ENCODE measurements at regions not wholly inside any gene's neighbourhood (a gene's known extent, or its start where the extent isn't known, plus 50 kb on each side); places are given as distances from the start of the nearest gene placed in this dataset.

DNA sequence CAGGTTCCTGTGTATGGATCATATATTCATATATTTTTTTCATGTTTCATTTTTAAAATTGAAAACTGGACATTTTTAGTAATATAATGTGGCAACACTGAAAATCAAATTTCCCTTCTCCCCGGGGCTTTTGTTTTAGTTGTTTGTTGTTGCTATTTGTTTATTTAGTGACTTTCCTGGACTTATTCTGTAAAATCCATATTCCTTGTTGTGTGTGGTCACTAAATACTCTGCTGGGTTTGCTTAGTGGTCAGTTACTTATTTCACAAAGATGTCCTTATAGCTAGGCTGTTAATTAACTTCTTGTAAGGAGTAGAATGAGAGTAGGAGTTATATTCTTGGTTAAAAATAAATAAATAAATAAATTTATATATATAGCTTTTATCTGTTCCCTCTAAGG, 121.6 kb upstream of the MED13L start:
- Histone ChIP-seq H3K27me3 (ENCODE audit: control insufficient read depth, insufficient read depth, low read length) (no peaks in the 10 kb centered on the region), H3K4me3 (ENCODE audit: low read depth, low read length) (no peak overlapping the region), H3K36me3 (ENCODE audit: control insufficient read depth, insufficient read depth, low read length) (no peaks in the 10 kb centered on the region)
- ChIA-PET POLR2A (no interaction called here), CTCF (no interaction called here)
- TF ChIP-seq, protein P1, sequence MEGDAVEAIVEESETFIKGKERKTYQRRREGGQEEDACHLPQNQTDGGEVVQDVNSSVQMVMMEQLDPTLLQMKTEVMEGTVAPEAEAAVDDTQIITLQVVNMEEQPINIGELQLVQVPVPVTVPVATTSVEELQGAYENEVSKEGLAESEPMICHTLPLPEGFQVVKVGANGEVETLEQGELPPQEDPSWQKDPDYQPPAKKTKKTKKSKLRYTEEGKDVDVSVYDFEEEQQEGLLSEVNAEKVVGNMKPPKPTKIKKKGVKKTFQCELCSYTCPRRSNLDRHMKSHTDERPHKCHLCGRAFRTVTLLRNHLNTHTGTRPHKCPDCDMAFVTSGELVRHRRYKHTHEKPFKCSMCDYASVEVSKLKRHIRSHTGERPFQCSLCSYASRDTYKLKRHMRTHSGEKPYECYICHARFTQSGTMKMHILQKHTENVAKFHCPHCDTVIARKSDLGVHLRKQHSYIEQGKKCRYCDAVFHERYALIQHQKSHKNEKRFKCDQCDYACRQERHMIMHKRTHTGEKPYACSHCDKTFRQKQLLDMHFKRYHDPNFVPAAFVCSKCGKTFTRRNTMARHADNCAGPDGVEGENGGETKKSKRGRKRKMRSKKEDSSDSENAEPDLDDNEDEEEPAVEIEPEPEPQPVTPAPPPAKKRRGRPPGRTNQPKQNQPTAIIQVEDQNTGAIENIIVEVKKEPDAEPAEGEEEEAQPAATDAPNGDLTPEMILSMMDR (IDR thresholded peaks at IDR 0.05; ENCODE audit: insufficient read depth, low read depth, low read length) = no peak
- DNase-seq (ENCODE audit: low read depth) = no peak

DNA sequence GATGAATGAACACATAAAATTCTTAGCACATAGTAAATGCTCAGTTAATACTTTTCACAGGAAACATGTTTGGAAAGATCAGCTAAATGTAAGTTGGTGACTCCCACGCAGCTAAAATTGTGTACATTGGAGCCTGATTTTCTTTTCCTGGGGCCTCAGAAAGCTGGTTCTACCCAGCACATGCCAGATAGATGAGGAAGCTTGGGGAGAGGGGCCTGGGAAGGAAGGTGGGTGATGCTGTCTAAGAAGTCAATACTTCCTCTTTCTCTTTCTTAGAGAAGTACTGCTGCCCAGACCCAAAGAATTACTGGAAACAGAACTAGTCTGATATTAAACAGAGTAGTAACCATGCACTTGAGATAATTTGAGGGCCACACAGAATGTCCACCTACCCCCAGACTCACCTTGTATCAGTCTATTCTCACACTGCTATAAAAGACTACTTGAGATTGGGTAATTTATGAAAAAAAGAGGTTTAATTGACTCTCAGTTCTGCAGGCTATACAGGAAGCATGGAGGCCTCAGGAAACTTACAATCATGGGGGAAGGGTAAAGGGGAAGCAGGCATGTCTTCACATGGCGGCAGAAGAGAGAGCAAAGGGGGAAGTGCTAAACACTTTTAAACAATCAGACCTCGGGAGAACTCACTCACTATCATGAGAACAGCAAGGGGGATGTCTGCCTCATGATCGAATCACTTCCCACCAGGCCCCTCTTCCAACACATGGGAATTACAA, 123.3 kb upstream of the MED13L start:
- CTCF ChIA-PET = no interaction called here
- POLR2A ChIA-PET = no interaction called here
- Histone ChIP-seq H3K36me3 (ENCODE audit: control insufficient read depth, insufficient read depth, low read length) (no peaks in the 10 kb centered on the region), H3K4me3 (ENCODE audit: low read depth, low read length) (no peak overlapping the region), H3K27me3 (ENCODE audit: control insufficient read depth, insufficient read depth, low read length) (no peaks in the 10 kb centered on the region)
- no peak for DNase-seq (ENCODE audit: low read depth)
- TF ChIP-seq, protein P1 (IDR thresholded peaks at IDR 0.05; ENCODE audit: insufficient read depth, low read depth, low read length) = no peak

DNA sequence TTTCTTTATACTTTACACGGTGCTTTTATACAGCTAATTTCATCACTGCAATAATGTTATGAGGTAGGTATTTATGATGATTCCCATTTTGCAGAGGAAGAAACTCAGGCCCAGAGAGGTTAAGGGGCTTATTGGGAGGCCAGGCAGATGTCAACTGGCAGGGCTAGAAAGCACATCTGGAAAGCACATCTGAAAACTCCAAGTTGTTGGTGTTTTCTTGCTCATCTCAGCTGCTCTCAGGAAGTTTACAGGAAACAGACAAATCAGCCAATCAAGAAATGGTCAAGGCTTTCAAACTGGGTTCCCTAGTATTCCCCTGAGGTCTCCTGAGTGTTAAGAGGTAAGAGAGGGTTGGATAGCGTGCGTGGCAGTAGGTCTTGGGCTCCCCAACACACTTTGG, 124.1 kb upstream of the MED13L start:
- Histone ChIP-seq H3K4me3 (ENCODE audit: low read depth, low read length) (no peak overlapping the region), H3K27me3 (ENCODE audit: control insufficient read depth, insufficient read depth, low read length) (no peaks in the 10 kb centered on the region), H3K36me3 (ENCODE audit: control insufficient read depth, insufficient read depth, low read length) (no peaks in the 10 kb centered on the region)
- DNase-seq (ENCODE audit: low read depth) = no peak
- ChIA-PET CTCF (no interaction called here), POLR2A (no interaction called here)
- TF ChIP-seq, protein P1 (IDR thresholded peaks at IDR 0.05; ENCODE audit: insufficient read depth, low read depth, low read length) = no peak

DNA sequence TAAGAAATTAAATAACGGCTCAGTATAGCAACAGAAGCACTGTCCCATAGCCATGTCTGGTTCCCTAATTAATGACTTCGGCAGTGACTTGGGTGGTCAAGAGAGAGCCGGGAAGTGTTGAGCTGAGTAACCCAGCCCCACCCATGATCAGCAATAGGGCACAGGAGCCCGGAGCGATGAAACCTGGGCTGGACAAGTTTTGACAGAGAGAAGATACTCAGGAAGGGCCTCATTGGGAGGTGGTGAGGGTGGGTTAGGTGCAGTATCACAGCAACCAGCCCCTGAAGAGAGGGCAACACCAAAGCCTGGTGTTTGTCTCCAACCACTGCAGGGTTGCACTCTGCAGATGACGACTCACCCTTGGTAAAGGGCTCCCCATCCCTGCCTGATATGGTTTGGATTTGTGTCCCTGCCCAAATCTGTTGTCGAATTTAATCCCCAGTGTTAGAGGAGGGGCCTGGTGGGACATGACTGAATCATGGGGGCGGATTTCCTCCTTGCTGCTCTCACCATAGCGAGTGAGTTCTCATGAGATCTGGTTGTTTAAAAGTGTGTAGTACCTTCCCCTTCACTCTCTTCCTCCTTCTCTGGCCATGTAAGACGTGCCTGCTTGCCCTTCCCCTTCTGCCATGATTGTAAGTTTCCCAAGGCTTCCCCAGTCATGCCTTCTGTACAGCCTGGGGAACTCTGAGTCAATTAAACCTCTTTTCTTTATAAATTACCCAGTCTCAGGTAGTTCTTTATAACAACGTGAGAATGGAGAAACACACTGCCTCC, 124.9 kb upstream of the MED13L start:
- ChIA-PET POLR2A (no interaction called here), CTCF (interaction anchor here (0.6 kb wide), 1 partner anchor 108 kb away, joined by 3 read pairs; no protein-coding TSS in a partner anchor)
- TF ChIP-seq, protein P1 (IDR thresholded peaks at IDR 0.05; ENCODE audit: insufficient read depth, low read depth, low read length) = no peak
- H3K36me3 ChIP-seq (ENCODE audit: control insufficient read depth, insufficient read depth, low read length) = no peaks in the 10 kb centered on the region
- H3K27me3 ChIP-seq (ENCODE audit: control insufficient read depth, insufficient read depth, low read length) = no peaks in the 10 kb centered on the region
- DNase-seq (ENCODE audit: low read depth) = no peak
- H3K4me3 ChIP-seq (ENCODE audit: low read depth, low read length) = no peak overlapping the region

GRCh38 chr12:116403546-116403945, 126.1 kb upstream of the MED13L start:
- CTCF ChIA-PET = no interaction called here
- DNase-seq (ENCODE audit: low read depth) = no peak
- TF ChIP-seq, protein P1 (IDR thresholded peaks at IDR 0.05; ENCODE audit: insufficient read depth, low read depth, low read length) = no peak
- no peaks in the 10 kb centered on the region for H3K27me3 ChIP-seq (ENCODE audit: control insufficient read depth, insufficient read depth, low read length)
- no peaks in the 10 kb centered on the region for H3K36me3 ChIP-seq (ENCODE audit: control insufficient read depth, insufficient read depth, low read length)
- no peak overlapping the region for H3K4me3 ChIP-seq (ENCODE audit: low read depth, low read length)
- POLR2A ChIA-PET = no interaction called here
